Stomach (tissue), 4 donors: ENCODE measurements at regions not wholly inside any gene's neighbourhood (a gene's known extent, or its start where the extent isn't known, plus 50 kb on each side); places are given as distances from the start of the nearest gene placed in this dataset.

ENCODE experiments used
- CTCF ChIP-seq, 7 experiments: fragments of 450-650 bp in 4 of 7; fragments of 200-600 bp in 3 of 7; sonication (generic) in 3 of 7; IDR thresholded peaks; one replicate each; pipeline ENCODE4 v1.5.1; 2016 to 2019; ENCODE audit warnings: antibody characterized with exemption in 7 of 7, control low read depth in 2 of 7, mild to moderate bottlenecking in 1 of 7
- EP300 ChIP-seq: sonication (generic); formaldehyde crosslinking; IDR thresholded peaks from one replicate; pipeline ENCODE4 v1.6.1; 2017; ENCODE audit warnings: antibody characterized with exemption
- POLR2A ChIP-seq, 4 donors: fragments of 450-650 bp; IDR thresholded peaks; one replicate each; pipeline ENCODE4 v1.6.1; 2016; ENCODE audit warnings: antibody characterized with exemption in 4 of 4, control low read depth in 2 of 4, mild to moderate bottlenecking in 1 of 4, moderate library complexity in 1 of 4
- POLR2AphosphoS5 ChIP-seq, 3 donors: sonication (generic); formaldehyde crosslinking; IDR thresholded peaks; one replicate each; pipeline ENCODE4 v1.6.1; 2016; ENCODE audit warnings: antibody characterized with exemption in 3 of 3

DNA sequence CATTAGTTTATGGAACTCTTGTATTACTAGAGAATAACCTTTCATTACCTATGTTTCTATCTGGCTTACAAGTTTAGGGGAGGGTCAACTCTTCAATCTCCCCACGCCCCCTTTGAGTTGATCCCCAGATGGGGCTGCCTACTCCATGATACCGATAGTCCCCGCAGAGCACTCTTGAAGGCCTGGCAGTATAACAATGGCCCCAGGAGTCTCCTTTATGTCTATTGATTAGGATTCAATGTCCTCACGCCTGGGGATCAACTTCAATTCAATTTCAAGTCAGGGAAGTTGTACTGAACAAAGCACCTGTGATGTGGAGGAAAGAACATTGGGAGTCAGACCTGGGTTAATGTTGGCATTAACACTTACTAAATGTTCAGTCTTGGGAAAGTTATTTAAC lies 520.2 kb downstream of the METTL15 start:
- TF ChIP-seq CTCF (IDR thresholded peaks at IDR 0.05) (no peak), POLR2A (IDR thresholded peaks at IDR 0.05) (no peak), EP300 (no peak), POLR2AphosphoS5 (IDR thresholded peaks at IDR 0.05) (no peak)
